Neural cell (in vitro differentiated cells): ENCODE measurements at regions not wholly inside any gene's neighbourhood (a gene's known extent, or its start where the extent isn't known, plus 50 kb on each side); places are given as distances from the start of the nearest gene placed in this dataset.
"Not testable (repeated sequence)": the region's sequence is repeated elsewhere in the genome, so short reads cannot be mapped to it uniquely, and the experiment has no call there.

ENCODE experiments used
- H2AFZ ChIP-seq: fragments of 200-600, 300-800 bp; sonication (generic), shearing (Covaris generic); 2 replicates; pipeline ENCODE4 v1.6.0; 2014; ENCODE audit warnings: low read depth, mild to moderate bottlenecking, antibody characterized with exemption, low read length, moderate library complexity
- H3F3A ChIP-seq: fragments of 200-600 bp; shearing (Covaris generic); 2 replicates; pipeline ENCODE4 v1.6.1; 2016; ENCODE audit warnings: mild to moderate bottlenecking, moderate library complexity, mixed read lengths, antibody characterized with exemption, low read length; ENCODE audit not compliant: insufficient read depth, poor library complexity, severe bottlenecking
- H3K27ac ChIP-seq: fragments of 200-600, 300-800 bp; sonication (generic), shearing (Covaris generic); 2 replicates; pipeline ENCODE4 v1.5.1; 2014; ENCODE audit warnings: mild to moderate bottlenecking, low read length, moderate library complexity
- H3K27me3 ChIP-seq: fragments of 300-800, 200-600 bp; sonication (generic), shearing (Covaris generic); 2 replicates; pipeline ENCODE4 v1.6.0; 2014; ENCODE audit warnings: mild to moderate bottlenecking, low read depth, low read length, moderate library complexity; ENCODE audit not compliant: insufficient read depth
- H3K36me3 ChIP-seq: fragments of 300-800, 200-600 bp; sonication (generic), shearing (Covaris generic); 2 replicates; pipeline ENCODE4 v1.5.1; 2014; ENCODE audit warnings: mild to moderate bottlenecking, antibody characterized with exemption, low read length, moderate library complexity; ENCODE audit not compliant: insufficient read depth
- H3K4me2 ChIP-seq: fragments of 300-800, 200-600 bp; sonication (generic), shearing (Covaris generic); 2 replicates; pipeline ENCODE4 v1.6.0; 2014; ENCODE audit warnings: mild to moderate bottlenecking, low read length
- H3K4me3 ChIP-seq: fragments of 300-800, 200-600 bp; sonication (generic), shearing (Covaris generic); 2 replicates; pipeline ENCODE4 v1.5.1; 2014; ENCODE audit warnings: mild to moderate bottlenecking, low read length, moderate library complexity
- H3K79me2 ChIP-seq: fragments of 200-600 bp; shearing (Covaris generic); replicated peaks from 2 replicates; pipeline ENCODE4 v1.6.0; 2014; ENCODE audit warnings: mild to moderate bottlenecking, low read length, moderate library complexity; ENCODE audit not compliant: insufficient read depth
- H3K9ac ChIP-seq: fragments of 300-800, 200-600 bp; sonication (generic), shearing (Covaris generic); 2 replicates; pipeline ENCODE4 v1.6.1; 2016; ENCODE audit warnings: mild to moderate bottlenecking, low read length, mixed read lengths
- H3K9me2 ChIP-seq: fragments of 200-600 bp; shearing (Covaris generic); 2 replicates; pipeline ENCODE4 v1.6.1; 2016; ENCODE audit warnings: mild to moderate bottlenecking, low read length, mixed read lengths; ENCODE audit not compliant: insufficient read depth
- H3K9me3 ChIP-seq: fragments of 200-600, 300-800 bp; sonication (generic), shearing (Covaris generic); 2 replicates; pipeline ENCODE4 v1.6.1; 2016; ENCODE audit warnings: mild to moderate bottlenecking, mixed run types, low read length, moderate library complexity, mixed read lengths
- H4K20me1 ChIP-seq: fragments of 200-600 bp; shearing (Covaris generic); 2 replicates; pipeline ENCODE4 v1.6.1; 2016; ENCODE audit warnings: mild to moderate bottlenecking, mixed run types; ENCODE audit not compliant: insufficient read depth
- EP300 ChIP-seq: fragments of 450-650 bp; conservative IDR thresholded peaks from 2 replicates; pipeline ENCODE4 v1.6.1; 2014; ENCODE audit warnings: antibody characterized with exemption, mild to moderate bottlenecking, moderate library complexity; ENCODE audit not compliant: poor library complexity, severe bottlenecking
- EZH2 ChIP-seq: fragments of 200-600, 300-800 bp; shearing (Covaris generic), sonication (generic); IDR thresholded peaks from 2 replicates; pipeline ENCODE4 v1.6.1; 2014; ENCODE audit warnings: antibody characterized with exemption, low read length, borderline replicate concordance, mild to moderate bottlenecking; ENCODE audit not compliant: insufficient read depth, poor library complexity, severe bottlenecking
- MXI1 ChIP-seq: fragments of 450-650 bp; conservative IDR thresholded peaks from 2 replicates; pipeline ENCODE4 v1.6.1; 2014; ENCODE audit warnings: antibody characterized with exemption, mild to moderate bottlenecking; ENCODE audit not compliant: poor library complexity, severe bottlenecking
- POLR2AphosphoS5 ChIP-seq: IDR thresholded peaks from 2 replicates; pipeline ENCODE4 v1.6.1; 2012
- RAD21 ChIP-seq: fragments of 450-650 bp; conservative IDR thresholded peaks from 2 replicates; pipeline ENCODE4 v1.6.1; 2014; ENCODE audit warnings: antibody characterized with exemption, mild to moderate bottlenecking, moderate library complexity
- SMC3 ChIP-seq: fragments of 450-650 bp; conservative IDR thresholded peaks from 2 replicates; pipeline ENCODE4 v1.6.1; 2014; ENCODE audit warnings: antibody characterized with exemption, mild to moderate bottlenecking, moderate library complexity; ENCODE audit not compliant: poor library complexity
- TAF1 ChIP-seq: IDR thresholded peaks from 2 replicates; pipeline ENCODE4 v1.6.1; 2012; ENCODE audit warnings: low read depth
- TF ChIP-seq, protein P1 (sequence below): IDR thresholded peaks from 2 replicates; pipeline ENCODE4 v1.6.1; 2012; ENCODE audit warnings: borderline replicate concordance
- TF ChIP-seq, protein P2 (sequence below): fragments of 450-650 bp; IDR thresholded peaks from 2 replicates; pipeline ENCODE4 v1.5.1; 2014; ENCODE audit warnings: antibody characterized with exemption, mild to moderate bottlenecking, moderate library complexity; ENCODE audit not compliant: poor library complexity, severe bottlenecking

DNA sequence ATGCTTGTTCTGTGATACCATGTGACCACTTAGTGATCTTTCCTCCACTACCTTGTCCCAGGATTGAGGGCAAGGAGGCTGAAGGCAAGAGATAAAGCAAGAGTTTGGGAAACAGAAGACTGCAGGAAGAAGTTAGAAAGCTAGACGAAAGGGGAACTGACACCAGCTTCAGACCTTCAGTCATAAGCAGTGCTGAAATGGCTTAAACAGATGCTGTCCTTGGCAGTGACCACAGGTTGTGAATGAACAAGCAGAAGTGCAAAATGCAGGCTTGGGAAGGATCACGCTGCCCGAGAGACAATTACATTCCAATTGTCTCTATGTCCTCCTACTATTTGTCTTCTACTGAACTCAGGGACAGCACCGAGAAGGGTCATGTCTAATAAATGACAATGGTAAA, 704.9 kb upstream of the AUTS2 start:
- Histone ChIP-seq H3K4me3 (no peak overlapping the region), H3K27me3 (no peaks in the 10 kb centered on the region), H3K9ac (no peak overlapping the region), H3K4me2 (no peak overlapping the region), H3F3A (no peaks in the 10 kb centered on the region), H4K20me1 (no peaks in the 10 kb centered on the region), H3K9me2 (no peaks in the 10 kb centered on the region), H3K79me2 (no peaks in the 10 kb centered on the region), H3K27ac (no peak overlapping the region), H3K9me3 (no peaks in the 10 kb centered on the region), H2AFZ (no peak overlapping the region), H3K36me3 (no peaks in the 10 kb centered on the region)
- TF ChIP-seq POLR2AphosphoS5 (no peak), RAD21 (no peak), SMC3 (no peak), EZH2 (no peak), EP300 (no peak), TAF1 (no peak), MXI1 (no peak)
- TF ChIP-seq, protein P1, sequence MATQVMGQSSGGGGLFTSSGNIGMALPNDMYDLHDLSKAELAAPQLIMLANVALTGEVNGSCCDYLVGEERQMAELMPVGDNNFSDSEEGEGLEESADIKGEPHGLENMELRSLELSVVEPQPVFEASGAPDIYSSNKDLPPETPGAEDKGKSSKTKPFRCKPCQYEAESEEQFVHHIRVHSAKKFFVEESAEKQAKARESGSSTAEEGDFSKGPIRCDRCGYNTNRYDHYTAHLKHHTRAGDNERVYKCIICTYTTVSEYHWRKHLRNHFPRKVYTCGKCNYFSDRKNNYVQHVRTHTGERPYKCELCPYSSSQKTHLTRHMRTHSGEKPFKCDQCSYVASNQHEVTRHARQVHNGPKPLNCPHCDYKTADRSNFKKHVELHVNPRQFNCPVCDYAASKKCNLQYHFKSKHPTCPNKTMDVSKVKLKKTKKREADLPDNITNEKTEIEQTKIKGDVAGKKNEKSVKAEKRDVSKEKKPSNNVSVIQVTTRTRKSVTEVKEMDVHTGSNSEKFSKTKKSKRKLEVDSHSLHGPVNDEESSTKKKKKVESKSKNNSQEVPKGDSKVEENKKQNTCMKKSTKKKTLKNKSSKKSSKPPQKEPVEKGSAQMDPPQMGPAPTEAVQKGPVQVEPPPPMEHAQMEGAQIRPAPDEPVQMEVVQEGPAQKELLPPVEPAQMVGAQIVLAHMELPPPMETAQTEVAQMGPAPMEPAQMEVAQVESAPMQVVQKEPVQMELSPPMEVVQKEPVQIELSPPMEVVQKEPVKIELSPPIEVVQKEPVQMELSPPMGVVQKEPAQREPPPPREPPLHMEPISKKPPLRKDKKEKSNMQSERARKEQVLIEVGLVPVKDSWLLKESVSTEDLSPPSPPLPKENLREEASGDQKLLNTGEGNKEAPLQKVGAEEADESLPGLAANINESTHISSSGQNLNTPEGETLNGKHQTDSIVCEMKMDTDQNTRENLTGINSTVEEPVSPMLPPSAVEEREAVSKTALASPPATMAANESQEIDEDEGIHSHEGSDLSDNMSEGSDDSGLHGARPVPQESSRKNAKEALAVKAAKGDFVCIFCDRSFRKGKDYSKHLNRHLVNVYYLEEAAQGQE, result no peak
- TF ChIP-seq, protein P2, sequence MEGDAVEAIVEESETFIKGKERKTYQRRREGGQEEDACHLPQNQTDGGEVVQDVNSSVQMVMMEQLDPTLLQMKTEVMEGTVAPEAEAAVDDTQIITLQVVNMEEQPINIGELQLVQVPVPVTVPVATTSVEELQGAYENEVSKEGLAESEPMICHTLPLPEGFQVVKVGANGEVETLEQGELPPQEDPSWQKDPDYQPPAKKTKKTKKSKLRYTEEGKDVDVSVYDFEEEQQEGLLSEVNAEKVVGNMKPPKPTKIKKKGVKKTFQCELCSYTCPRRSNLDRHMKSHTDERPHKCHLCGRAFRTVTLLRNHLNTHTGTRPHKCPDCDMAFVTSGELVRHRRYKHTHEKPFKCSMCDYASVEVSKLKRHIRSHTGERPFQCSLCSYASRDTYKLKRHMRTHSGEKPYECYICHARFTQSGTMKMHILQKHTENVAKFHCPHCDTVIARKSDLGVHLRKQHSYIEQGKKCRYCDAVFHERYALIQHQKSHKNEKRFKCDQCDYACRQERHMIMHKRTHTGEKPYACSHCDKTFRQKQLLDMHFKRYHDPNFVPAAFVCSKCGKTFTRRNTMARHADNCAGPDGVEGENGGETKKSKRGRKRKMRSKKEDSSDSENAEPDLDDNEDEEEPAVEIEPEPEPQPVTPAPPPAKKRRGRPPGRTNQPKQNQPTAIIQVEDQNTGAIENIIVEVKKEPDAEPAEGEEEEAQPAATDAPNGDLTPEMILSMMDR, result no peak

DNA sequence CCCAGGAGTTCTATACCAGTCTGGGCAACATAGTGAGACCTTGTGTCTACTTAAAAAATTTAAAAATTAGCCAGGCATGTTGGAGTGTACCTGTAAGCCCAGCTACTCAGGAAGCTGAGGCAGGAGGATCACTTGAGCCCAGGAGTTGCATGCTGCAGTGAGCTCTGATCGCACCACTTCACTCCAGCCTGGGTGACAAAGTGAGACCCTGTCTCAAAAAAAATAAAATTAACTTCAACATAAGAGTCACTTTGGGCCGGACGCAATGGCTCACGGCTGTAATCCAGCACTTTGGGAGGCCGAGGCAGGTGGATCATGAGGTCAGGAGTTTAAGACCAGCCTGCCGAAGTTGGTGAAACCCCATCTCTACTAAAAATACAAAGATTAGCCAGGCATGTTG, 699.1 kb upstream of the AUTS2 start:
- H4K20me1 ChIP-seq, H3K9me3 ChIP-seq, H3K9ac ChIP-seq, H3K79me2 ChIP-seq, H3K27ac ChIP-seq, H3F3A ChIP-seq, H3K36me3 ChIP-seq, H3K4me2 ChIP-seq, H2AFZ ChIP-seq, H3K27me3 ChIP-seq, H3K9me2 ChIP-seq, H3K4me3 ChIP-seq: not testable (repeated sequence)

DNA sequence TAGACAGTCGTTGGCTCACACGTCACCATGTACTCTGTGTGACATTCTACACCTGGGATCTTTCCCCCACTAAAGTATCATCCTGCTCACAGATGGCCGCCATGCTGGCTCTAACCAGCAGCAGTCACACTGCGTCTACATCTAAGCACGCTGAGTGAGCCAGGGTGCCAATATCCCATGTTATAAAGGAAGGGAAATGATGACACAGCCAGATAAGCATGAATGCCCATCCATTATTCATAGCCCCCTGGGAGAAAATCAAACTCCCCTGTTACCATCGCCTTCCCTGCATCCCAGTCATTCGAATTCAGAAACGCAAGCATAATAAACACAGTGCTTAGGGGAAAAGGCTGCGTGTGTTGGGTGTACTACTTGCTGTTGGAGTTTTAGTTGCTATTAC, 698.2 kb upstream of the AUTS2 start:
- H3K27ac ChIP-seq, result no peak overlapping the region
- H3K79me2 ChIP-seq, result no peaks in the 10 kb centered on the region
- H3K9me2 ChIP-seq, result no peaks in the 10 kb centered on the region
- H2AFZ ChIP-seq, result no peak overlapping the region
- H3K4me2 ChIP-seq, result no peak overlapping the region
- H3K9me3 ChIP-seq, result no peaks in the 10 kb centered on the region
- H3F3A ChIP-seq, result no peaks in the 10 kb centered on the region
- H3K27me3 ChIP-seq, result no peaks in the 10 kb centered on the region
- no peak overlapping the region for H3K9ac ChIP-seq
- H3K4me3 ChIP-seq, result no peak overlapping the region
- TF ChIP-seq EP300, result no peak
- no peak for TF ChIP-seq MXI1
- no peak for TF ChIP-seq RAD21
- TF ChIP-seq, protein P1, result no peak
- TF ChIP-seq POLR2AphosphoS5, result no peak
- TF ChIP-seq, protein P2, result no peak
- no peak for TF ChIP-seq SMC3
- TF ChIP-seq EZH2, result no peak
- no peak for TF ChIP-seq TAF1
- H3K36me3 ChIP-seq, result no peaks in the 10 kb centered on the region
- H4K20me1 ChIP-seq, result no peaks in the 10 kb centered on the region
